Stimulated activated CD8-positive, alpha-beta memory T cell treated with anti-CD3 and anti-CD28 coated beads, Interleukin-4, amount 100 ng/mL, for 4 hours (primary cell): ENCODE measurements at regions not wholly inside any gene's neighbourhood (a gene's known extent, or its start where the extent isn't known, plus 50 kb on each side); places are given as distances from the start of the nearest gene placed in this dataset.

Experiments
- DNase-seq, 2 donors: peaks; one replicate each; pipeline ENCODE4 v3.0.0-alpha.2; 2020; ENCODE audit warnings: low read depth in 2 of 2, low spot score in 1 of 2

DNA sequence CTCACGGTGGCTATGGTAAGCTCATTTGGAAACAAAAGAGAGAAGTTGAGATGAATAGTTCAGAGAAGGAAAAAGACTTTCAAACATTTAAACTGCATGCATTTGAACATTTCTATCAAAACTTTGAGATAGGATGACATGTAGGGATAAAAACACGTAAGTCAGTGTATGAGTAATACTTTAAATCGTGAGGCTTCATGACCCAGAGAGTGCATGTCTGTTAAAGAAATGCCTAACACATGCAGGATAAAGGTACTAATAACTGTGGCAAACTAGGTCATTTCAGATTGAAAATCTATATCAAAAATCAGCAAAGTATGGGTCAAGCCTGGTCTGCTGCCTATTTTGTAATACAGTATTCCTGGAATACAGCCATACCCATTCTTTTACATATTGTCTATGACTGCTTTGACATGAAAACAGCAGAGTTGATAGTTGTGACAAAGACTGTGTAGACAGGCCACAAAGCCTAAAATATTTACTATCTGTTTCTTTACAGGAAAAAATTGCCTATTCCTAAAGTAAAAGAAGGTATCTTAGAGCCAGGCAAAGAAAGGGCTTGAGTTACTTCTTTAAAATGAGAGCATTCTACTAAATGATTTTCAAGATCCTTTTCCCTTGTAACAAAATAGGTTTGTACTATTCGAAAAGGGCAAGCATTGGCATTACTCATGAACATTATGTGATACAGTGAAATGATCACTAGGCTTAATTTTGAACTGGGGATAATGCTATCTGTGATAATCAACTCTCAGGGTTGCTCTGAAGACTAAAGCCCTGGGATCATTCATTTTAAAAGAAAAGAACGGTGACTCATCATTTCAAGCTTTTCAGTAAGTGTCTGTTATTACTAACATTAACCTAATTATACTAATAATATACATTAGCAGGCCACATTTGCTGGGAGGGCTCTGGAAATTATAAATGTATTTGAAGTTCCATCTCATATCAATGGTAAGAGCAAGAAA lies 185.9 kb downstream of the CRPPA start:
- DNase-seq, result no peak

DNA sequence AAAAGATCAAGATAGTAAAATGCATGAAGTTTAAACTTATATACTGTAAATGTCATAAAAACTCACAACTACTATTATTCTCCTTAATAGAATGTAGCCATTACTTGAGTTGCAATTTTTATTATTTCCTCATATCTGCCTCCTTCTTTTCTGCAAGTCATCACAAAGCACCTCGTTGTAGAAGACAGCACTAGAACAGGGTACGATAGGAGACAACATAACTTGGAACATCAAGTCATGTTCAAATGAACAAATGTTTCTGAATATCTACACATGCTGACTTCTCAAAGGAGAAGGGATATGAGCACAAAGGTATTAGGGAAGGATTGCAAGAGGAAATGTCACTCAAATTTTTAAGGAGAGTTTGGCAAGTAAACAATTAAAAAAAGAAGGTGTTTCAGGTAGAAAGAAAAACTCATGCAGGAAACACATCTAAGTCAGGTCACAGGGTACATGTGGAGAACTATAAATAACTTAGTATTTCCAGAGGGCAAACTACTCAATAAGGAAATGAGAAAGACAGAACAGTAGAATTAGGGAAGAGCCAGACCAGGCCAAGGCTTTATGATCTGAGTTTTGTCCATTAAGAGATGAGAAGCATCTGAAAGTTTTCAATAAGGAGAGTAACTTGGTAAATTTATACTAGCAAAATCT lies 186.7 kb downstream of the CRPPA start:
- DNase-seq, result no peak

DNA sequence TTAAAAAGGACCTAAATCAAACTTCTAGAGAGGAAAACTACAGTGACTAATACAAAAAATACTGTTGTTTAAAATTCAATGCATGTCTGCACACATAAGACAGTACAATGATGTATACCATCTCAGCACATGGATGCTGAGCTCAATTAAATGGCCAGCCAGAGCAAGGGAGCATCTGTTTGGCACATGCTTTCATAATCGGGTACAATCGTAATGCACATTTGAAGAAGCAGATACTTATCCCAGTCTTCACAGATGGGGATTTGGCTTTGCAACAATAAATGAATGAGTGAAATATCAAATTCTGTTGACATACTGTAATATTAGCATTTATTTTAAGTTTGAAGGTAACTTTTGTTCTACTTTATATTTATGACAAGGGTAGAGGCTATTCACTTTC lies 187.8 kb downstream of the CRPPA start:
- no peak for DNase-seq

DNA sequence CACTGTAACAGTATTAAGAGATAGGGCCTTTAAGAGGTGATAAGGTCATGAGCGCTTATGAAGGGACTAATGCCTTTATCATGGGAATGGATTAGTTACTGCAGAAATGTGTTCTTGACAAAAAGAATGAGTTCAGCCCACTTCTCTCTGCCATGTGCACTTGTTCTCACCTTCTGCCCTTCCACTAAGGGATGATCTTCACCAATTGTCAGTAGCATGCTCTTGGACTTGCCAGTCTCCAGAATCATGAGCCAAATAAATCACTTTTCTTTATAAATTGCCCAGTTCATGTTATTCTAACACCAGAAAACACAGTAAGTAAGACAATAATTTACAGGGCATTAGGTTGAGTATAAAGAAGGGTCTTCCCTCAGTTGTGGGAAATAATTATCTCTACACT lies 189.1 kb downstream of the CRPPA start:
- no peak for DNase-seq

DNA sequence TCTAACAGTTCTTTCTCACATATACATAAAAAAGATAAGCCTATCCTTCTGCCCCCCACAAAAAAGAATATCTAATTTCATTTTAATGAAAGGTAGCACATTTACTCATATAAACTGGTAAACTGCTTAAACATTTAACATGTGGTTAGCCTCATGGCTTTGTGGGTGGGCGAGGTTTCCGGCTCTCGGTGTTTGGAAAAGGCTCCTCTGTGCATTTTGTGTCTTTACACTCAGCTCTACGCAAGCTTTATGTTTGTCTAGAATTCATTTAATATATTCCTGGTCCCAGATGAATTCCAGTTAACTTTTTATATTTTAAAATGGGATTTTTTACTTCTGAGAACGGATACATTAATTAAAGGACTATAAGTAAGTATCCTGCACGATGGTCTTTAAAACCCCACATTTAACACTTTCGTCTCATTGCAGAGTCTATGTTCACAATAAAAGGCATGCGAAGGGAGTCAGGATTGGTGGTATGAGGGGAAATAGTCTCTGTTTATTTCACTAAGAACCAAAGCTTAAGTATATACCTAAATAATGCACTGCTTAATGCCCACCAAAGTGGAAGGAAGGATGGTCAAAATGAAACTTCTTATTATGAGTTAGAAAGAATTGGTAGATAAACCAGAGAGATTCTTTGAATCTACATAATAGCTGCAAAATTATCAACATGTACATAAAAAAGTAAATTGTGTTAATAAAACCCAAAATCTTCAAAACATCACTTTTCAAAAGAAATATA lies 197.2 kb downstream of the CRPPA start:
- DNase-seq, result peak; percentile 12 to 21

DNA sequence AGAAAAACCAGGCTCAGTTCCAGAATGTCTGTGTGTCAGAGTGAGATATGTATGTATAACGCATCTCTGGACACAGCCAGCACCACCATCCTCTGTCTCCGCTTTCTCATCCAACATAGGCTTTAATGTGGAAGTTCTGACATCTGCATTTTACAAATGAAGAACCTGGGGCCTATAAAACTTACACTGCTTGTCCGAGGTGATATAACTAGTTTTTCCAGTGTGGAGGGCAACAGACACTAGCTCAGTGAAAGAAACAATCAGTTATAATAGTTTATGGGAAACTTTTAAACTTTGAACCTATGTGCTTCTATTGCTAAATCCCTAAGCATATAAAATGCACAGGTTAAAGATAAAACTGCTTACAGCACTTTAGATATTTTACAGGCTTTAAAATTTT lies 208.7 kb downstream of the CRPPA start:
- no peak for DNase-seq

DNA sequence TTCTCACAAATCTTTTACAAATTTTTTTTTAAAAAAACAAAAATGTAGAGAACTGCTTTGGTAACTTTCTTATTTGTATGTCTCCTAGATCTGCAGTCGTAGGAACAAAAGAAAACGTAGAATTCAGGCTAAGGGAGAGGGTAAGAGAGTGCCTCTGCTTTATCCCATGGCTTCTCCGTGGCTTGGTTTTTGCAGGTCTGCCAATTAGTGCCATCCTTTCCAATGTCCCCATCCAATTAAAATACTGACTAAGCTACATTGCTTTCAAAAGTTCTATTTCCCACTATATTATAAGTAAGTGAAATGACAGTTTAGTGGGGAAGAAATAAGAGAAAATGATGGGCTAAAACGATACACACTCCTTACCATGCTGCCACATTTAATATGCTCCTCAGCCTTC lies 209.3 kb downstream of the CRPPA start:
- DNase-seq, result no peak

DNA sequence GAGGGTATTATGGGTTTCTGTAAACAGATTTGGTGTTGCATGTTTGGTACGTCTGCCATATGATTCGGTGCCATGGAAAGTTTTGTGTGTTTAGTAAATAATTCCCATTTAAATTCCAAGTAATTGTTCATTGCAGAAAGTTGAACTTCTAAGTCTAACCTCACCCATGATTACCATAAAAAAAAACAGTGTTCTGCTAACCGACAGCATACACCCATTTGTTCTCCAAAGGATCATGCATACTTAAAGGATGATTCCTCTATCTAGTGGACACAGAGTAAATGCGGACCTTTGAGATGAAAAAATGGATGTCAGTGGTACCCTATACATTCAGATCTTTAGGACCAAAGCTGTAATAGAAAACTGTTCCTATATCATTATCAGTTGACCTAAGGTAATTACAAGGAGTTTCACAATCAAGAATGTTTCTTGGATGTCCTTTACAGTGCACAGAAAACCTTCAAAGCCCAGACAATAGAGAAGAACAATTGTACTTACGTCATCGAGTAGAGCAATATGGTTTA lies 209.9 kb downstream of the CRPPA start:
- DNase-seq, result no peak

DNA sequence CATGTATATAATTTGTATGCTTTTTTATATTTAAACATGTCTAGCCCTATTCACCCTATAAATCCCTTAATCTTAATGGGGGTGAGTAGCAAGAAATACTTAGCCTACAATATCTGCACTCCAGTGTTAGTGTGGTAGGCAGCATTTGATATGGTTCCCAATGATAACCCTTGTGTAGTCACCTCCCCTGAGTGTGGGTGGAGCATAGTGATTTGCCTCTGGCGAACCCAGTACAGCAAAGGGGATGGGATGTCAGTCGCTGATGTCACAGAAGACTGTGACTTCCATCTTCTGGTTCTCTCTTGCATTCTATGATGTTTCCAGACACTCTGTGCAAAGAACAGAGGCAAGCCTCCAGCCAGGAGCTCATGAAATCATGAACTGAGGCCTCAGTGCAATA lies 211.2 kb downstream of the CRPPA start:
- DNase-seq, result no peak

DNA sequence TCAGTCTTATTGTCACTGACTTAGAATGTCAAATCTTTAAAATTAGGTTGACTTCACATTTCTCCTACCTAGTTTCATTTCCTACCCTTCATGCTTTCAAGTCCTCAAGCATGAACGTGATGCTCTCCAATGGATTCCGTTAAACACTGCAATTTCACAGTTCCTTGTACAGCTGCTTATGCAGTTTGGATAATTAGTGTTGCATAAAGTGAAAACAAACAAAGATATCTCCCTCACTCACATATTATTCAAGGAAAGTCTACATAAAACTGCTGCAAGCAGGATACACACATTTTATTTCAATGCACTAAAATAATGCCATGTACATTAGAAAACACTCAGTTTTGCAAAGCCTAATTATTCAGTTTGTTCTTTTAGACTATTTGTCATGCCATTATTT lies 214.0 kb downstream of the CRPPA start:
- DNase-seq, result no peak

DNA sequence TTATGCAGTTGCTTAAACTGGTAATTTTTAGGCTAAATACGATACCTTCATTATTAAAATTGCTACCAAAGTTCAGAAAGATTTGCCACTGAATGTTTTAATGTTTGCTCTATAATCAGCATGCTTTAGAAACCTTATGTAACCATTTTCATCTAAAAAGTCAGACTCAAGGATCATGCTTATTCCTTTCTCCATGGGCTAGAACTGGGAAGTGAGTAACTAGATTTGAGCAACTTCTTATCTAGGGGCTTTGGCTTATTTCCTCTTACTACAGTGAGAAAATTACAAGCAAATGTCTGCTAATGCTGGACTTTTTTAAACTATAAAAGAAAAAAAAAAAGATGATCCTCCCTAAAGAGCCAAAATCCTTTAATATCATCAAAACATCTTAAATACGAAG lies 215.9 kb downstream of the CRPPA start:
- no peak for DNase-seq

DNA sequence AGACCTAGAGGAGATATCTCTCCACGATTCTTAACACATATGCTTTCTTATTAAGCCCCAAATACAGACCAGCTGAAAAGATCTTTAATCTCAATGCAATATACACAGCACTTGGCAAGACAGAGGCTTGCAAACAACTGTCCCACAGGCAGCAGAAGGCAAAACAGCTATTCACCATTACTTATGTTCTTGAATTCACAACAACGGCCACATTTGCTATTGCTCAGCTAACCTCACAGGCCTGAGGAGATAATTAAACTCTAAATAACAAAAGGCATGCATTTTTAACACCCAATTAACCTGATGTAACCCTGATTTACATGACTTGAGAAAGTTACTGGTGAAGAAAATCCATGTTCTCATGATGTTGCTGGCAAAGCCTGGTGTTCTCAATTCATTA lies 216.4 kb downstream of the CRPPA start:
- DNase-seq, result no peak

DNA sequence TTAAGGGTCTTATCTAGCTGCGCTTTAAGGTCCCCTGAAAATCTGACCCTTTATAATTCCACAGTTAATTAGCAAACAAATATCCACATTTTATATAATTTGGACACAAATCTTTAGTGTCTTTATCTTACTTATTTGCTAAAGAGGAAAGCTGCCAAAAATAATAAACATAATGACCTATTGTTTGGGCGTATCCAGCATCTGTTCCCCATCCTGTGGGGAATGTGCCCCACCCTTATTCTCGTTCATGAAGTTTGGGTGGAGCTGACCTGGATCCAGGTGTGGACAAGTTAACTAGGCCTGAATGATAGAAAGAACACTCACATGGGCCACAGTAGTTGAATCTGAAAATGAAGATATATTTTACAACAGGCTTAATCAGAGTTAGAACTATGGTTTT lies 218.3 kb downstream of the CRPPA start:
- no peak for DNase-seq

DNA sequence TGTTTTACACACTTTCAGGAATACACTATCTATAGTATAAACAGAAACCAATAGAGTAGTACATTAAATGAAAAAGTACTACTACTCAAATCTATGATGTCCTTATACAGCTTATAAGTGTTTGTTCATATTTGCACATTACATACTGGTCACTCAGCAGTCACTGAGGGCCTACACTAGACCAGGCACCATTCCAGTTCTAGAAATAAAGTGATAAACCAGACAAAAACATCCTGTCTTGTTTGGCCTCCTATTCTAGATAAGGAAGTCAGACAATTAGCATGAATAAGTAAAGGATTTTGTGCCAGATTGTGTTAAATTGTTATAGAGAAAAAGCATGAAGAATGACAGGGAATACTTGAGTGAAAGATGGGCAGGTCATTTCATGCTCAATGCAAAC lies 219.0 kb downstream of the CRPPA start:
- DNase-seq, result no peak

DNA sequence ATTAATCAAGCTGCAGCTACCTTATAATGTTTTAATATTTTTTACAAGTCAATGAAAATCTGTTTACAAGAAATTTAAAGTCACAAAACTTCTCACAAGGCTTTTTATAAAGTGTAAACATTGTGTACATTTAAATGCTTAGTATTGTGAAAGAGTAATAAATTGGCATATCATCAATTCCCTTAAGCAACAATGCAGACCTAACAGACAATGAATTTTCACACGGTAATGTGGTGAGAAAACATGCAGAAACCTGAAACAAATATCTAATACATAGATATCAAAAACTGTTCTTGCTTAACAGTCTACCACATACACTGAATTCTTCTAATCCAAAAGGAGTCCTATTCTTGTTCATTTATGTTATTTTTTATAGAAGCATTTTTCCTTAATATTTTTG lies 220.7 kb downstream of the CRPPA start:
- no peak for DNase-seq

DNA sequence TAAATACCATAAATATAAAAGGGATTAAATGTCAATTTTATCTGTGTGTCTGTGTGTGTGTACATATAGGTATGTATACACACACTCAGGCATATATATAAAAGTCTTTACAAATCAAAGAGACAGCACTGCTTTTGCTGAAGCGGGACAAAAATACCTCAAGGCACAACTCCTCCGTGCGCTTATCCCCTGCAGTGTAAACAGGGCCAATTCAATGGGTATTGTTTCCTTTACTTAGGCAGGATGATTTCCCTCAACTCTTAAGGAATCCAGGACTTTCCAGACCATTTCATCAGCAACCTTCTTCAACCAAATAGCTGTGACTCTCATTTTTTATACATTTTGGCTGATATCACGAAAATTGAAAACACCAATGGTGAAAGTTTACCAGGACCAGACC lies 227.7 kb downstream of the CRPPA start:
- DNase-seq, result no peak

DNA sequence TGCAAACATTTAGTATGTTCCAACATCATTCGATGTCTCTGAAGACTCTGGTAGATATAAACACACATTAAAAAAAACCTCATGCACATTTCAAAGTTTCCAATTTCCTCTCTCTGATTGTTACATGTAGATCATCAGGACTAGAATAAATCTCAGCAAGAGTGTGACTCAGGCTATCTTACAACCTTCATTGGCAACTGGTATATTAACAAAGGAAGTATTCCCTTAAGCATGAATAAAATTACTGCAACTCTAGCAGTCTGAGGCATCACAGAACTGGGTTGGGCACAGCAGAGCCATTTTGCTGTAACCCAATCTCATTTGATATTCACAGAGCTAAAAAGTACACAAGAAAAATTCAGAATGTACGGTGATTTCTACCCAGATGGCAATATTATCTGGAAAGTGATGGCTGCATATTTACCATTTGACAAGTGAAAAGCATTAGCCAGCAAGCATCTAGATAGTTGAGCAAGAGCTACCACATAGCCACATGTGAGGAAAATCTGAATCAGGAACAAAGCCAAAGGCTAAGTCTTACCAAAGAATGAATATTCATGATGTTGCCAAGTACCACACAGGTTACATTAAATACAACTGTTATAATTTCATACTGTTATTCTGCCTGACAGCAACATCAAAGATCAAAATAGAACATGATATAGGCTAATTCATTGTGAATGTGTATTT lies 232.2 kb downstream of the CRPPA start:
- no peak for DNase-seq

DNA sequence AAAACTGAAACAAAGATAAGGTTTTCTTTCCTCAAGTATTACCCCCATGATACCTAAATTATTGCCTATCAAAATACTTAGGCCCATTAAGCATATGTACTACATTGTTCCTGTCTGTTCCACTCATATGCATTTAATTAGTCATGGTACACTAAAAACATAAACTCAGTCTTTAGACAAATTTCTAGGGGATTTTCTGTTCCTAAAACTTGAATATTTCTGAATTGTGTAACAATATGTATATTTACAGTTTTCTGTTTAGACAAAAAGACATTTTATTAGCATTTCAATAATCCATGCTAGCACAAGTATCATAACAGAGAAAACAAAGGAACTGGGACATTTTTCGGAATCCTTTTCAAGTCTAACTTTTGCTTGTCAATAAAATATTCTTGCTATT lies 234.2 kb downstream of the CRPPA start:
- DNase-seq, result no peak

DNA sequence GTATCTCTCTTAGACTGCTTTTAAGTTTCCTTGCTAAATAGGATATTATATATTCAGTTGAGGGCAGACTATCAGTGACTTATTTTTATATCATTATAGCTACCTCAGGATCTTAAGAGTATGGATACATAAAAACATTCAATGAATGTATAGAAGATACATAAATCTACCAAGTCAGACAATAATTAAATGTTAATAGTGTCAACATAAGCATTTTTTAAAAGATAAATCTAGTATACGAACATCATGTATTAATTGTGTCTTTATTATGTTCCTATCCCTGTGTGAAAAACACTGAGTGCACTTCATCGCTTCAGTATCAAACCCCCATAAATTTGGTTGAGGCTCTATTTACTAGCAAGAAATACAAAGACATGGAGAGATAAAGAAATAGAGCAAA lies 242.8 kb downstream of the CRPPA start:
- no peak for DNase-seq

DNA sequence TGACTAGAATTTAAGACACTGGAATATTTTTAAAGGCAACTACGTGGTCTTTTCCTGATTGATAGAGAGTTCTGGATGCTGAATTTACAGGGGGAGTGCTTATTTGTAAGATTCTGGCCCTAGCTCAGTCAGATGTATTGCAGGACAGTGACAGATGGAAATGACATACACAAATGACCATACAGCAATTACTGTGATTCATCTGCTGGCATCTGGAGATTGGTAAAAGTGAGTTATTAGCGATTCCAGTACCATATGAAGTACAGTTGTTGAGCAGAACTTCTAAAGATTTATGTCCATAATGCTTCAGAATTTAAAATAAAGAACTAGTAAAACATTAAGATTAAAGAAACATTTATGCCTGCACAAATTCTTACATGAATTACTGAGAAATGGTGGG lies 243.2 kb downstream of the CRPPA start:
- no peak for DNase-seq

DNA sequence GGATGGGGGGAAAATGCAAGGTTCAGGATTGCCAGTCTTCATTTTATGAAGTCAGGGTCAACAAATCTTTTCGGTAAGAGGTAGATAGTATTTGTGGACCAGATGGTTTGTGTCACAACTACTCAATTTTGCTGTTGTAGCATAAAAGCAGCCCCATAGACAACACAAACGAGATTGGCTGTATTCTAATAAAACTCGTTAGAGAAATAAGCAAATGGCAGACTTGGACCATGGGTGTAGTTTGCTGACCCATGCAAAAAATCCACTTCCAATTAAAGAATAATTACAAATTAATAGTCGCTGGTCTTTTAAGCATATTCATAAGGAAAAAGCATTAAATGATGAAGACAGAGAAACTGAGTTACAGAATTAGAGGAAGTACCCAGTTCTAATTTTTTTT lies 247.1 kb downstream of the CRPPA start:
- DNase-seq, result no peak
